CD14-positive monocyte (primary cell): ENCODE measurements at regions not wholly inside any gene's neighbourhood (a gene's known extent, or its start where the extent isn't known, plus 50 kb on each side); places are given as distances from the start of the nearest gene placed in this dataset.

Experiments
- DNase-seq, 3 donors: peaks; one replicate each; pipeline ENCODE4 v3.0.0-alpha.2; 2011 to 2022
- H2AFZ ChIP-seq: 2 replicates; pipeline ENCODE4 v1.6.0; 2012; ENCODE audit warnings: mild to moderate bottlenecking, low read depth, low read length, inconsistent platforms; ENCODE audit not compliant: insufficient read depth, poor library complexity, severe bottlenecking
- H3K27ac ChIP-seq, 2 donors: 1 replicate in 1 of 2; 2 replicates in 1 of 2; pipeline ENCODE4 v1.5.1; 2012 to 2013; ENCODE audit warnings: low read length in 2 of 2, control low read depth in 1 of 2, inconsistent platforms in 1 of 2, low read depth in 1 of 2, mild to moderate bottlenecking in 1 of 2
- H3K27me3 ChIP-seq, 2 donors: one replicate each; pipeline versions ENCODE4 v1.6.0 to v1.6.1; 2011 to 2013; ENCODE audit warnings: low read length in 2 of 2; ENCODE audit not compliant: control insufficient read depth in 2 of 2, insufficient read depth in 2 of 2
- H3K36me3 ChIP-seq, 2 donors: replicated peaks in 1 of 2; 1 replicate in 1 of 2; 2 replicates in 1 of 2; pipeline versions ENCODE4 v1.5.1 to v1.6.1; 2012 to 2013; ENCODE audit warnings: low read length in 2 of 2, control low read depth in 1 of 2, inconsistent platforms in 1 of 2, mild to moderate bottlenecking in 1 of 2; ENCODE audit not compliant: insufficient read depth in 2 of 2, control insufficient read depth in 1 of 2
- H3K4me1 ChIP-seq, 2 donors: 1 replicate in 1 of 2; 2 replicates in 1 of 2; pipeline versions ENCODE4 v1.5.1 to v1.6.1; 2012 to 2013; ENCODE audit warnings: low read length in 2 of 2, control low read depth in 1 of 2, inconsistent platforms in 1 of 2, mild to moderate bottlenecking in 1 of 2, moderate library complexity in 1 of 2; ENCODE audit not compliant: insufficient read depth in 2 of 2, control insufficient read depth in 1 of 2
- H3K4me2 ChIP-seq: replicated peaks from 2 replicates; pipeline ENCODE3; 2012; ENCODE audit warnings: low read length, moderate library complexity, mild to moderate bottlenecking; ENCODE audit not compliant: poor library complexity, severe bottlenecking; ENCODE audit errors: extremely low read depth
- H3K4me3 ChIP-seq, 3 experiments: fragments of 200-600 bp in 1 of 3; sonication (generic) in 1 of 3; replicated peaks in 1 of 3; 1 replicate in 2 of 3; 2 replicates in 1 of 3; pipeline ENCODE4 v1.5.1; 2011 to 2013; ENCODE audit warnings: low read length in 3 of 3, mild to moderate bottlenecking in 3 of 3, control low read depth in 2 of 3, low read depth in 2 of 3, inconsistent platforms in 1 of 3, moderate library complexity in 1 of 3
- H3K79me2 ChIP-seq: 2 replicates; pipeline ENCODE4 v1.6.0; 2012; ENCODE audit warnings: mild to moderate bottlenecking, control low read depth, inconsistent platforms, low read length, moderate library complexity; ENCODE audit not compliant: insufficient read depth
- H3K9ac ChIP-seq: 2 replicates; pipeline ENCODE4 v1.6.0; 2017; ENCODE audit warnings: low read length, mild to moderate bottlenecking; ENCODE audit not compliant: insufficient read depth, poor library complexity, severe bottlenecking
- H3K9me3 ChIP-seq, 2 donors: replicated peaks in 1 of 2; 1 replicate in 1 of 2; 2 replicates in 1 of 2; pipeline versions ENCODE4 v1.5.1 to v1.6.1; 2012 to 2013; ENCODE audit warnings: low read length in 2 of 2, control low read depth in 1 of 2; ENCODE audit not compliant: control insufficient read depth in 1 of 2, insufficient read depth in 1 of 2
- H4K20me1 ChIP-seq: 2 replicates; pipeline ENCODE4 v1.6.0; 2012; ENCODE audit warnings: mild to moderate bottlenecking, low read length, control low read depth, moderate library complexity; ENCODE audit not compliant: insufficient read depth
- H3K27ac Mint-ChIP-seq, 7 donors: one replicate each; pipeline ENCODE4 v1.8.0; 2020; ENCODE audit warnings: mild to moderate bottlenecking in 7 of 7, mixed read lengths in 7 of 7, moderate library complexity in 6 of 7, inconsistent platforms in 2 of 7
- H3K27me3 Mint-ChIP-seq, 3 donors: one replicate each; pipeline ENCODE4 v1.8.0; 2021 to 2022; ENCODE audit warnings: low read depth in 3 of 3, mild to moderate bottlenecking in 3 of 3, mixed read lengths in 3 of 3, moderate library complexity in 3 of 3, inconsistent platforms in 1 of 3
- H3K36me3 Mint-ChIP-seq, 2 donors: one replicate each; pipeline ENCODE4 v1.8.0; 2020; ENCODE audit warnings: mixed read lengths in 2 of 2, inconsistent platforms in 1 of 2, mild to moderate bottlenecking in 1 of 2
- H3K4me1 Mint-ChIP-seq: one replicate; pipeline ENCODE4 v1.8.0; 2020; ENCODE audit warnings: mild to moderate bottlenecking, mixed read lengths
- H3K4me3 Mint-ChIP-seq, 2 donors: one replicate each; pipeline ENCODE4 v1.8.0; 2020; ENCODE audit warnings: mild to moderate bottlenecking in 2 of 2, mixed read lengths in 2 of 2, moderate library complexity in 1 of 2
- H3K9me3 Mint-ChIP-seq, 7 donors: one replicate each; pipeline ENCODE4 v1.8.0; 2020 to 2022; ENCODE audit warnings: mixed read lengths in 7 of 7, mild to moderate bottlenecking in 6 of 7, moderate library complexity in 6 of 7, inconsistent platforms in 2 of 7
- CTCF ChIP-seq: fragments of 200-600 bp; IDR thresholded peaks from one replicate; pipeline ENCODE4 v1.8.0; 2022; ENCODE audit warnings: antibody characterized with exemption, mild to moderate bottlenecking
- WGBS: methylation state at CpG from one replicate; pipeline ENCODE4 v1.1.5; 2013; ENCODE audit warnings: missing lambda C conversion rate; ENCODE audit not compliant: insufficient coverage; 5-methylcytosine and 5-hydroxymethylcytosine counted together
- intact Hi-C, 2 donors: fragments of 100-400 bp; cut with micrococcal nuclease; formaldehyde crosslinking; loops; one replicate each; pipeline versions ENCODE4 v1.15.0 to v1.15.1; 2023

GRCh38 chr2:22340716-22341115, 1044.3 kb upstream of the KLHL29 start:
- no peaks in the 10 kb centered on the region for H3K79me2 ChIP-seq
- H3K4me3 ChIP-seq: no peak overlapping the region
- H3K27ac ChIP-seq: no peak overlapping the region
- Mint-ChIP-seq H3K27me3 (no peaks in the 10 kb centered on the region), H3K27ac (no peak overlapping the region), H3K4me1 (no peaks in the 10 kb centered on the region), H3K36me3 (no peaks in the 10 kb centered on the region), H3K9me3 (peaks cover 0 to 5% (median 1%) of the 10 kb centered on the region in 7 donors), H3K4me3 (no peak overlapping the region)
- WGBS: no CpG with 5 or more reads among the region's 2 CpGs
- H4K20me1 ChIP-seq: no peaks in the 10 kb centered on the region
- intact Hi-C loops: no loop called here
- H3K36me3 ChIP-seq: no peaks in the 10 kb centered on the region
- TF ChIP-seq CTCF: no peak
- H3K4me2 ChIP-seq: no peak overlapping the region
- peaks cover 0 to 2% of the 10 kb centered on the region in 2 donors for H3K9me3 ChIP-seq
- DNase-seq: no peak
- H3K27me3 ChIP-seq: no peaks in the 10 kb centered on the region
- no peak overlapping the region for H2AFZ ChIP-seq
- H3K4me1 ChIP-seq: no peaks in the 10 kb centered on the region
- H3K9ac ChIP-seq: no peak overlapping the region

- H3K4me1 ChIP-seq: no peaks in the 10 kb centered on the region
- Mint-ChIP-seq H3K27me3 (peaks cover 0 to 3% (median 0%) of the 10 kb centered on the region in 3 donors), H3K4me1 (no peaks in the 10 kb centered on the region), H3K9me3 (peaks cover 0 to 3% (median 0%) of the 10 kb centered on the region in 7 donors), H3K27ac (no peak overlapping the region), H3K36me3 (no peaks in the 10 kb centered on the region), H3K4me3 (no peak overlapping the region)
- H3K9ac ChIP-seq: no peak overlapping the region
- H3K4me2 ChIP-seq: no peak overlapping the region
- intact Hi-C loops: no loop called here
- H3K36me3 ChIP-seq: no peaks in the 10 kb centered on the region
- 100% methylated on average over 1 of the region's 2 CpGs for WGBS
- H3K4me3 ChIP-seq: no peak overlapping the region
- H3K9me3 ChIP-seq: no peaks in the 10 kb centered on the region
- DNase-seq: no peak
- H4K20me1 ChIP-seq: no peaks in the 10 kb centered on the region
- no peaks in the 10 kb centered on the region for H3K27me3 ChIP-seq
- H3K27ac ChIP-seq: no peak overlapping the region
- no peak for TF ChIP-seq CTCF
- no peak overlapping the region for H2AFZ ChIP-seq
- H3K79me2 ChIP-seq: no peaks in the 10 kb centered on the region
Observed at GRCh38 chr2:22347306-22347705, 1037.7 kb upstream of the KLHL29 start.
